K562 (cell line): ENCODE measurements at regions not wholly inside any gene's neighbourhood (a gene's known extent, or its start where the extent isn't known, plus 50 kb on each side); places are given as distances from the start of the nearest gene placed in this dataset.

ENCODE experiments used
- ATAC-seq: fragments of 200-7000 bp; cut with Tn5 transposase; 3 replicates; pipeline ENCODE4 v1.9.1; 2020; ENCODE audit warnings: moderate library complexity
- BruUV-seq: library from RNA; stranded (reverse); fragments of 400-500 nt; replicated peaks from 2 replicates; lab custom pipeline; 2021; lab: Mats Ljungman, UMichigan
- CTCF ChIA-PET: fragments of 300-600 bp; formaldehyde crosslinking; extraction: SDS; loops from one replicate; lab custom pipeline; 2021; ENCODE audit warnings: low intra/inter-chr PET ratio; lab: Yijun Ruan, JAX
- POLR2A ChIA-PET: fragments of 300-600, 350-650 bp; sonication (Branson Sonifier 250); formaldehyde crosslinking; extraction: SDS; loops from one replicate; lab custom pipeline; 2021; ENCODE audit warnings: antibody characterized with exemption, inconsistent platforms; lab: Yijun Ruan, JAX
- DNase-seq, 4 experiments: peaks; one replicate each; pipeline versions ENCODE4 v3.0.0 to v3.0.0-alpha.2; 2011 to 2018; ENCODE audit warnings: low spot score in 3 of 4, mixed read lengths in 3 of 4; ENCODE audit errors: extremely low read depth in 1 of 4
- FAIRE-seq: peaks from 2 replicates; lab custom pipeline; 2011; peaks lifted over from hg19 to GRCh38; lab: Jason Lieb, UNC
- H2AFZ ChIP-seq: 2 replicates; pipeline ENCODE4 v1.6.0; 2011; ENCODE audit warnings: low read depth, low read length, control low read depth, inconsistent platforms
- H3K27ac ChIP-seq: fragments of 200-600 bp; 3 replicates; pipeline ENCODE4 v1.8.0; 2011; ENCODE audit warnings: low read depth, mild to moderate bottlenecking, control low read depth, inconsistent platforms, low read length, moderate library complexity, mixed read lengths; ENCODE audit errors: extremely low read depth
- H3K27me3 ChIP-seq, 2 experiments: fragments of 300-600 bp in 1 of 2; 2 replicates in 1 of 2; 3 replicates in 1 of 2; pipeline versions ENCODE4 v1.6.0 to v1.8.0; 2011; ENCODE audit warnings: inconsistent platforms in 2 of 2, low read length in 2 of 2, mild to moderate bottlenecking in 1 of 2, mixed read lengths in 1 of 2, moderate library complexity in 1 of 2; ENCODE audit not compliant: control insufficient read depth in 2 of 2, insufficient read depth in 2 of 2
- H3K36me3 ChIP-seq: fragments of 300-600 bp; 3 replicates; pipeline ENCODE4 v1.8.0; 2011; ENCODE audit warnings: mild to moderate bottlenecking, low read length, inconsistent platforms; ENCODE audit not compliant: control insufficient read depth, insufficient read depth
- H3K4me1 ChIP-seq, 2 experiments: fragments of 200-600 bp in 1 of 2; replicated peaks in 1 of 2; 2 replicates in 1 of 2; 3 replicates in 1 of 2; pipeline versions ENCODE4 v1.5.1 to v1.8.0; 2011; ENCODE audit warnings: inconsistent platforms in 2 of 2, low read length in 2 of 2, mild to moderate bottlenecking in 1 of 2, mixed read lengths in 1 of 2, moderate library complexity in 1 of 2; ENCODE audit not compliant: control insufficient read depth in 2 of 2, insufficient read depth in 2 of 2
- H3K4me2 ChIP-seq: 2 replicates; pipeline ENCODE4 v1.6.1; 2011; ENCODE audit warnings: low read length, control low read depth, inconsistent platforms, mixed read lengths; ENCODE audit not compliant: insufficient read depth
- H3K4me3 ChIP-seq: fragments of 200-600 bp; sonication (generic), shearing (Covaris generic); 2 replicates; pipeline ENCODE4 v1.5.1; 2016; ENCODE audit warnings: control low read depth, inconsistent platforms
- H3K79me2 ChIP-seq: fragments of 200-600 bp; 3 replicates; pipeline ENCODE4 v1.8.0; 2011; ENCODE audit warnings: low read length, inconsistent platforms; ENCODE audit not compliant: control insufficient read depth, insufficient read depth
- H3K9ac ChIP-seq, 2 experiments: 2 replicates each; pipeline versions ENCODE4 v1.6.0 to v1.6.1; 2011; ENCODE audit warnings: low read depth in 2 of 2, low read length in 2 of 2, control low read depth in 1 of 2, inconsistent platforms in 1 of 2, mild to moderate bottlenecking in 1 of 2, mixed read lengths in 1 of 2; ENCODE audit not compliant: insufficient read depth in 1 of 2
- H3K9me1 ChIP-seq: one replicate; pipeline ENCODE4 v1.6.0; 2011; ENCODE audit warnings: inconsistent platforms, mild to moderate bottlenecking, low read length, moderate library complexity; ENCODE audit not compliant: control insufficient read depth, insufficient read depth
- H3K9me3 ChIP-seq: replicated peaks from 2 replicates; pipeline ENCODE4 v1.5.1; 2011; ENCODE audit warnings: low read depth, low read length, inconsistent platforms; ENCODE audit not compliant: control insufficient read depth, insufficient read depth
- H4K20me1 ChIP-seq: replicated peaks from 2 replicates; pipeline ENCODE4 v1.6.1; 2011; ENCODE audit warnings: low read length, inconsistent platforms, mixed read lengths; ENCODE audit not compliant: control insufficient read depth, insufficient read depth
- ASH1L ChIP-seq: fragments of 450-650 bp; IDR thresholded peaks from 2 replicates; pipeline ENCODE4 v1.6.1; 2018; ENCODE audit warnings: borderline replicate concordance, mild to moderate bottlenecking, low read depth; ENCODE audit not compliant: partially characterized antibody
- ATF7 ChIP-seq: fragments of 450-650 bp; IDR thresholded peaks from 2 replicates; pipeline ENCODE4 v1.7.1; 2014; ENCODE audit warnings: mild to moderate bottlenecking, moderate library complexity
- CBX5 ChIP-seq: IDR thresholded peaks from 2 replicates; pipeline ENCODE4 v1.6.1; 2014; ENCODE audit warnings: low read depth, borderline replicate concordance
- CHCHD3 ChIP-seq: fragments of 250-450 bp; sonication (Bioruptor Pico); IDR thresholded peaks from 2 replicates; pipeline ENCODE4 v2.1.2; 2022; ENCODE audit warnings: mild to moderate bottlenecking
- ELF1 ChIP-seq: fragments of 200-800 bp; sonication (Bioruptor generic); IDR thresholded peaks from 2 replicates; pipeline ENCODE4 v1.6.1; 2016; ENCODE audit warnings: missing genetic modification characterization, missing compliant biosample characterization
- FOSL1 ChIP-seq: fragments of 200-800 bp; sonication (Bioruptor generic); conservative IDR thresholded peaks from 2 replicates; pipeline ENCODE4 v1.6.1; 2016; ENCODE audit warnings: missing genetic modification characterization, missing compliant biosample characterization
- KAT7 ChIP-seq: sonication (generic); formaldehyde crosslinking; IDR thresholded peaks from 2 replicates; pipeline ENCODE4 v1.8.0; 2022; ENCODE audit warnings: missing genetic modification reagents, mild to moderate bottlenecking, borderline replicate concordance
- SIN3A ChIP-seq, 2 experiments: fragments of 150-350 bp in 1 of 2; IDR thresholded peaks; 2 replicates each; pipeline ENCODE4 v1.6.1; 2011 to 2016; ENCODE audit warnings: borderline replicate concordance in 2 of 2, low read depth in 2 of 2, low read length in 2 of 2, mild to moderate bottlenecking in 2 of 2, moderate library complexity in 2 of 2; ENCODE audit not compliant: control insufficient read depth in 1 of 2
- TEAD1 ChIP-seq, 2 experiments: fragments of 450-650 bp in 1 of 2; sonication (generic) in 1 of 2; formaldehyde crosslinking; IDR thresholded peaks; 2 replicates each; pipeline versions ENCODE4 v1.4.0 to v1.8.0; 2020 to 2022; ENCODE audit warnings: mild to moderate bottlenecking in 2 of 2, missing genetic modification reagents in 1 of 2
- TRIM28 ChIP-seq: fragments of 450-650 bp; IDR thresholded peaks from 2 replicates; pipeline ENCODE4 v1.6.1; 2017
- ZNF197 ChIP-seq: fragments of 200-800 bp; sonication (Bioruptor generic); IDR thresholded peaks from 2 replicates; pipeline ENCODE4 v1.6.1; 2016; ENCODE audit warnings: low read depth, missing genetic modification characterization, missing compliant biosample characterization
- ZNF354B ChIP-seq: fragments of 250-450 bp; sonication (Bioruptor Pico); IDR thresholded peaks from 2 replicates; pipeline ENCODE4 v1.4.0; 2020
- WGBS: fragments of 100-300 bp; shearing (Covaris generic); methylation state at CpG from one replicate; pipeline ENCODE4 v1.1.6; 2016; ENCODE audit warnings: low coverage, mixed read lengths; ENCODE audit not compliant: insufficient coverage; ENCODE audit errors: missing lambda C conversion rate; 5-methylcytosine and 5-hydroxymethylcytosine counted together
- in situ Hi-C: fragments of 300-500 bp; cut with MboI; formaldehyde crosslinking; loops from 4 replicates; pipeline ENCODE4 v1.15.0; 2018; ENCODE audit warnings: inconsistent platforms, mixed read lengths
- intact Hi-C: fragments of 100-400 bp; cut with micrococcal nuclease; formaldehyde crosslinking; loops from 2 replicates; pipeline ENCODE4 v1.14.2; 2022
- TF ChIP-seq, protein P1 (sequence below), 3 experiments: fragments of 200-800 bp in 1 of 3; sonication (Bioruptor generic) in 1 of 3; sonication (generic) in 1 of 3; formaldehyde crosslinking in 1 of 3; IDR thresholded peaks; 2 replicates each; pipeline versions ENCODE4 v1.6.1 to v1.8.0; 2016 to 2022; ENCODE audit warnings: mild to moderate bottlenecking in 2 of 3, missing compliant biosample characterization in 2 of 3, missing genetic modification characterization in 2 of 3, missing genetic modification reagents in 1 of 3

DNA sequence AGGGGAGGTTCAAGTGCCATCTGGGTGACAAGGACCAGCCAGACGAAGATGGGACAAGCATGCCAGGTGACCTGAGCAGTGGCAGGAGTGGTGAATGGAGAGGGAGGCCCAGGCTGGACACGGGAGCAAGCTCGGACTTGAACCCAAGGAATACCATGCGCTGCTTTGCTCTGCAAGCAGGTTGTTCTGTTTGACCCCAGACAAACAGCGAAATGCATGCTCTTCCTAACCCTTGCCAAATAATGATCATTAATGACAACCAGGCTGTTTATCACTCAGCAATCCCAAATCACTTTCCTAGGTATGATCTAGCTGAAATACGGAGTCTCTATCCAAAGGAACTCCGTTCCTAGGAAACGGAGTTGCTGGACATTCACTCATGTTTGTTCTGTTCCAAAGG lies 77.4 kb downstream of the PTPDC1 start:
- intact Hi-C loops (no loop called here), in situ Hi-C loops (no loop called here)
- Histone ChIP-seq H3K9me3 (no peaks in the 10 kb centered on the region), H3K27ac (no peak overlapping the region), H3K9me1 (no peaks in the 10 kb centered on the region), H3K27me3 (no peaks in the 10 kb centered on the region), H2AFZ (0 out of 2 replicates have a peak overlapping the region, but pooled peaks have one; percentile 67), H3K79me2 (no peaks in the 10 kb centered on the region), H3K36me3 (no peaks in the 10 kb centered on the region), H3K4me3 (no peak overlapping the region), H3K4me1 (peaks cover 12 to 41% of the 10 kb centered on the region in 2 experiments), H3K4me2 (no peak overlapping the region), H3K9ac (peak overlapping the region in 1 of 2 experiments; percentile 49; a peak in 1 of 4 replicates), H4K20me1 (no peaks in the 10 kb centered on the region)
- 85% methylated on average over 7 of the region's 8 CpGs for WGBS
- no peak for DNase-seq
- no peak for FAIRE-seq
- POLR2A ChIA-PET = interaction anchor here (0.6 to 1.5 kb wide), 2 partner anchors 9 to 19 kb away, joined by 4 read pairs; no protein-coding TSS in a partner anchor
- no peak for TF ChIP-seq TRIM28
- no peak for ATAC-seq
- BruUV-seq = no TSS peak
- CTCF ChIA-PET = no interaction called here

DNA sequence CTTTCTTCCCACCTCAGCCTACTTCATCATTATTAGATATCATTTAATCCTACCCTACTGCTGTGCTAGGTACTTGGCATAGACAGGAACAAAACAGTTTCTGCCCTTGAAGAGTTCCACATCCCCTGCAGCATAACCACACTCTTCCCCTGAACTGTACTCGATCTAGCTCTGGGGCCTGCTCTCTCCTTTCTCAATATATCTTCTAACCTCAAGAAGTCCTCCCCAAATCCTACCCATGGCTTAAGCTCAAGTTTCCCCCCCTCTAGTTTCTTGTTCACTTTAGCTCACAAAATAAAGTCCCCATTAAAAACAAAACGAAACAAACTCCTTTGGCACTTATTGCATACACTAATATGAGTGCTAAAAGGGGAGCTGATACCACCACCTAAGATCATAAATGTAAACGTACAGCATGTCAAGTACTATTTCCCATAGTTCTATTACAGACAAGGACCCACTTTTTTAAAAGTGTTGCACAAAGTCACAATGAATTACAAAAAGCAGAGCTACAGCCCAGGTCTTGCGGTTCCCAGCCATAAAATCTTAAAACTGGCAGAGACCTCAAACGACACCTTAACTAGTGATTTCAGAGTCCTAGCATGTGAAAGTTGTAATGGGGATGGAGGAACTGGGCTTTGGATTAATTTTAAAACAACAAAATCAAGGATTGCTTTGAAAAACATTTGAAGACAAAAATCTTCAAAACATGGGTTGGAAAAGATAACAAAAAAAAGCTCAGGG lies 80.7 kb downstream of the PTPDC1 start:
- Histone ChIP-seq H3K79me2 (peaks cover 32% of the 10 kb centered on the region), H3K9ac (peak overlapping the region in 1 of 2 experiments; percentile 98; a peak in 3 of 4 replicates), H3K27me3 (no peaks in the 10 kb centered on the region), H3K9me3 (no peaks in the 10 kb centered on the region), H3K27ac (peak overlapping the region; percentile 80), H3K4me2 (peak overlapping the region; percentile 48), H3K9me1 (no peaks in the 10 kb centered on the region), H3K36me3 (peaks cover 28% of the 10 kb centered on the region; the same call in 2 of the 3 replicates), H3K4me1 (peaks cover 7 to 26% of the 10 kb centered on the region in 2 experiments; a peak in 4 of 5 replicates), H2AFZ (peak overlapping the region; percentile 78), H3K4me3 (no peak overlapping the region), H4K20me1 (peaks cover 18% of the 10 kb centered on the region)
- FAIRE-seq (no peak), DNase-seq (no peak), ATAC-seq (no peak)
- intact Hi-C loops (loop anchor here (5.0 kb wide), 2 partner anchors 83 to 153 kb away; partner anchors contain the start of gene PTPDC1), in situ Hi-C loops (no loop called here)
- TF ChIP-seq ATF7 (no peak), KAT7 (CRISPR knock-in tag) (peak; percentile 58; the same call in 1 of the 2 replicates), ASH1L (peak; percentile 12), CBX5 (no peak), ELF1 (tag) (0 out of 2 replicates have a peak, but pooled peaks have one; percentile 11), ZNF197 (CRISPR knock-in tag) (0 out of 2 replicates have a peak, but pooled peaks have one; percentile 24), TEAD1 (CRISPR knock-in tag; IDR thresholded peaks at IDR 0.05) (no peak), ZNF354B (no peak), FOSL1 (tag) (0 out of 2 replicates have a peak, but pooled peaks have one; percentile 2), CHCHD3 (CRISPR knock-in tag) (no peak), SIN3A (IDR thresholded peaks at IDR 0.05; ENCODE audit: borderline replicate concordance in 2 of 2, control insufficient read depth in 1 of 2, low read depth in 2 of 2, low read length in 2 of 2) (no peak)
- TF ChIP-seq, protein P1, sequence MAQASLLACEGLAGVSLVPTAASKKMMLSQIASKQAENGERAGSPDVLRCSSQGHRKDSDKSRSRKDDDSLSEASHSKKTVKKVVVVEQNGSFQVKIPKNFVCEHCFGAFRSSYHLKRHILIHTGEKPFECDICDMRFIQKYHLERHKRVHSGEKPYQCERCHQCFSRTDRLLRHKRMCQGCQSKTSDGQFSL (CRISPR knock-in tag; IDR thresholded peaks at IDR 0.05) = no peak
- TF ChIP-seq, protein P1 (tag; IDR thresholded peaks at IDR 0.05) = peak in 1 of 2 experiments; percentile 57; a peak in 1 of 4 replicates
- BruUV-seq = TSS peak; percentile 92
- CTCF ChIA-PET = no interaction called here
- POLR2A ChIA-PET = interaction anchor here (1.0 to 1.6 kb wide), 7 partner anchors 8 to 26 kb away, joined by 3 to 9 read pairs (median 4); no protein-coding TSS in a partner anchor
- WGBS = 51% methylated on average over 5 of the region's 5 CpGs
